Cardiac muscle cell (in vitro differentiated cells and primary cell): ENCODE measurements at regions not wholly inside any gene's neighbourhood (a gene's known extent, or its start where the extent isn't known, plus 50 kb on each side); places are given as distances from the start of the nearest gene placed in this dataset.

ENCODE experiments used
- DNase-seq, 2 donors: peaks; one replicate each; pipeline versions ENCODE4 v3.0.0 to v3.0.0-alpha.2; 2010 to 2017; ENCODE audit warnings: low read depth in 1 of 2, low spot score in 1 of 2
- H3K27ac ChIP-seq: fragments of 200-600 bp; sonication (generic); 2 replicates; pipeline ENCODE4 v1.5.1; 2016
- H3K27me3 ChIP-seq: fragments of 200-600 bp; sonication (generic); 2 replicates; pipeline ENCODE4 v1.6.0; 2016; ENCODE audit warnings: control low read depth
- H3K36me3 ChIP-seq: fragments of 200-600 bp; sonication (generic); 2 replicates; pipeline ENCODE4 v1.5.1; 2016; ENCODE audit warnings: control low read depth
- H3K4me1 ChIP-seq: fragments of 200-600 bp; sonication (generic); 2 replicates; pipeline ENCODE4 v1.8.1; 2017; ENCODE audit warnings: low read depth, mild to moderate bottlenecking, mixed run types
- H3K4me3 ChIP-seq: fragments of 200-600 bp; sonication (generic); 2 replicates; pipeline ENCODE4 v1.5.1; 2016; ENCODE audit warnings: mild to moderate bottlenecking
- H3K9me3 ChIP-seq: fragments of 200-600 bp; sonication (generic); 2 replicates; pipeline ENCODE4 v1.5.1; 2017; ENCODE audit warnings: low read depth, mild to moderate bottlenecking, control low read depth
- TF ChIP-seq, protein P1 (sequence below): IDR thresholded peaks from 2 replicates; pipeline ENCODE4 v1.5.1; 2012; ENCODE audit warnings: low read depth, mild to moderate bottlenecking, low read length

DNA sequence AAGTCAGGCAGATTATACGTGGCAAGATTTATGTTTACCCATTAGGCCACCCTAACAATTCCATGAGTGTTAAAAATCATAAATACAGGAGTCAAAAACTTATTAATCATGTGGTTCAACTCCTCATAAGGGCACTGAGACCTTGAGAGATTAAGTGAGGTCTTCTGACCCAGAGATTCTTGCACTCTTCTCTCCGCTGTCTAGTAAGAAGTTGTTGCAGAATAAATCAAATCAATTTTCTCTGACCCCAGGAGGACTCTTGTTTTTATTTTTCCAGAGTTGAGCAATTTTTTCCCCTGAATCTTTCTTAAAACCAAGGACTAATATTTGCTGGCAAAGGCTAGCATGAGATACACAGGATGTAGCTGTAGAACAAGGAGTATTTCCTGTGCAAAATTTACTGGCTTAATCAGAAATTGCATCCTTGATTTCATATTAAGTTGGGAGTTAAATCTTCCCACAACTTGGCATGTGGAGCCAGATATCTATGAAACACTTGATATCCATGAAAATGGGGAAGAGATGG lies 90.9 kb upstream of the PTHLH start:
- Histone ChIP-seq H3K36me3 (no peaks in the 10 kb centered on the region), H3K27ac (no peak overlapping the region), H3K4me3 (no peak overlapping the region), H3K4me1 (no peaks in the 10 kb centered on the region), H3K9me3 (no peaks in the 10 kb centered on the region), H3K27me3 (no peaks in the 10 kb centered on the region)
- TF ChIP-seq, protein P1, sequence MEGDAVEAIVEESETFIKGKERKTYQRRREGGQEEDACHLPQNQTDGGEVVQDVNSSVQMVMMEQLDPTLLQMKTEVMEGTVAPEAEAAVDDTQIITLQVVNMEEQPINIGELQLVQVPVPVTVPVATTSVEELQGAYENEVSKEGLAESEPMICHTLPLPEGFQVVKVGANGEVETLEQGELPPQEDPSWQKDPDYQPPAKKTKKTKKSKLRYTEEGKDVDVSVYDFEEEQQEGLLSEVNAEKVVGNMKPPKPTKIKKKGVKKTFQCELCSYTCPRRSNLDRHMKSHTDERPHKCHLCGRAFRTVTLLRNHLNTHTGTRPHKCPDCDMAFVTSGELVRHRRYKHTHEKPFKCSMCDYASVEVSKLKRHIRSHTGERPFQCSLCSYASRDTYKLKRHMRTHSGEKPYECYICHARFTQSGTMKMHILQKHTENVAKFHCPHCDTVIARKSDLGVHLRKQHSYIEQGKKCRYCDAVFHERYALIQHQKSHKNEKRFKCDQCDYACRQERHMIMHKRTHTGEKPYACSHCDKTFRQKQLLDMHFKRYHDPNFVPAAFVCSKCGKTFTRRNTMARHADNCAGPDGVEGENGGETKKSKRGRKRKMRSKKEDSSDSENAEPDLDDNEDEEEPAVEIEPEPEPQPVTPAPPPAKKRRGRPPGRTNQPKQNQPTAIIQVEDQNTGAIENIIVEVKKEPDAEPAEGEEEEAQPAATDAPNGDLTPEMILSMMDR: no peak
- DNase-seq: peak in 1 of 2 donors; percentile 50

DNA sequence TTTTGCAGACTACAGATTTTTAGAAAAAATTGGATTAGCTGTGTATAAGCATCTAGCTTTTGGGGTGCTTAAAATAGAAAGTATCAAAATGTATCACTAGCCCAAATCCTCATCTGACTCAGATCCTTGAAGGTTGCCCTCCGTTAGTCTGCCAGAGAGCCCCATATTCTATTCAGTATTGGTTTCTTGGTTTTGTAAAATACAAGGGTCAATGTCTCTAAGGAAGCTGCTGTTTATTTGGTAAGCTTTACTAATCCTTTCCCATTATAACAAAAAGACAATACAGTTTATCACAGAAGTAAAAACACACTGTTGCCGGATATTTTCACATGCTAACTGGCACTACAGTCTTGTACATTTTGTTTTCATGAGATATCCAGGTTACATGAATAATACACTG lies 92.8 kb upstream of the PTHLH start:
- Histone ChIP-seq H3K4me3 (no peak overlapping the region), H3K27ac (no peak overlapping the region), H3K36me3 (no peaks in the 10 kb centered on the region), H3K27me3 (no peaks in the 10 kb centered on the region), H3K9me3 (no peaks in the 10 kb centered on the region), H3K4me1 (no peaks in the 10 kb centered on the region)
- no peak for DNase-seq
- TF ChIP-seq, protein P1: no peak

DNA sequence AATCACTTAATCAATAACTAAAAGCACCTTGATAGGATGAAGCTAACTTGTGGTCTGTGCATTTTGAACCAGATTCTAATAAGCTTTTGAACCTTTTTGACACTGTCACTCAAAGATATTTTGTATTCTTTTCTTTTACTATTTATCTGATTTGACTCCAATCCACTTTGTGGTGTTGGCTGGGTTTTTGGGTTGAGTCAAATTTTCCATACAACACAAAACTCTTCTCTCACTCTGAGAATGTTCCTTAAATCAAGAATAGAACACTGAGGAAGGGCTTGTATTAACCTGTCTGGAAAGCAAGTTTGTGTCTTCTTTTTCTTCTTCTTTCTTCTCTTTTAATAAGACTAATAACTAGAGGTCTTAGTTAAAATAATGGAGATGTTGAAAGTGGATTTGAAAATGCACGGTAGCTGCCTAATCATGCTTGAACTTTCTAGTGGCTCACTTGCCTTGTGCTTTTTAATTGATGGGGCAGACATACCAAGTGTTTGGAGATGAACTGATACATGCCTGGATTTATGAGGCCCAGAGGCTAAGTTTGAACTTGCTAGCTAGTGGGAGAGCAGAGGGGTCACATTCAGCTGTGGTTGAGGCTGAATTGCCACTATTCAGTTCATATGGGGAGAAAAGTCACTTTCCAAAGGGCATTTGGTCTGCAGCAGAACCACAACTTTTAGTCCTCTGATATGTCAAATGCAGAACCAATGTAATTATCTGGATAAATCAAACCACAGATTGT lies 93.5 kb upstream of the PTHLH start:
- Histone ChIP-seq H3K27ac (no peak overlapping the region), H3K27me3 (no peaks in the 10 kb centered on the region), H3K36me3 (no peaks in the 10 kb centered on the region), H3K4me3 (no peak overlapping the region), H3K9me3 (no peaks in the 10 kb centered on the region), H3K4me1 (no peaks in the 10 kb centered on the region)
- DNase-seq: peak in 1 of 2 donors; percentile 54
- TF ChIP-seq, protein P1: no peak

DNA sequence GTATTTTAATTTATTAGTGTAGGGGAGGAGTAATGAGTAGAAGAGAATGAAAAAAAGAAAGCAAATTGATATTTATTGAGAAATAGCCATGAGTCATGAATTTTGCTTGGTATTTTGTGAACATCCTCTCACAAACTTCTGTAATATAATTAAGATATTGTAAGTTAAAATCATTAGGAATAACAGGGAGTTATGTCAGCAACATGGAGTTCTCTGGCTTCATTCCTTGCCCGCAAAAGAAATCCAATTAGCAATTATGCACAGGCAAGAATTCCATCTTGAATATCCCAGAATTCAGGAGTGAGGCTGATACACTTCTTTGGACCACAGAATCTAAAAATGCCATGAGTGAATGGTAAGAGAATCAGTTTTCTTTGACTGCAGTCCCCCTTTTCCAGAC lies 94.3 kb upstream of the PTHLH start:
- H3K27ac ChIP-seq: no peak overlapping the region
- TF ChIP-seq, protein P1: no peak
- H3K9me3 ChIP-seq: no peaks in the 10 kb centered on the region
- no peaks in the 10 kb centered on the region for H3K4me1 ChIP-seq
- no peaks in the 10 kb centered on the region for H3K27me3 ChIP-seq
- no peak overlapping the region for H3K4me3 ChIP-seq
- no peaks in the 10 kb centered on the region for H3K36me3 ChIP-seq
- no peak for DNase-seq

DNA sequence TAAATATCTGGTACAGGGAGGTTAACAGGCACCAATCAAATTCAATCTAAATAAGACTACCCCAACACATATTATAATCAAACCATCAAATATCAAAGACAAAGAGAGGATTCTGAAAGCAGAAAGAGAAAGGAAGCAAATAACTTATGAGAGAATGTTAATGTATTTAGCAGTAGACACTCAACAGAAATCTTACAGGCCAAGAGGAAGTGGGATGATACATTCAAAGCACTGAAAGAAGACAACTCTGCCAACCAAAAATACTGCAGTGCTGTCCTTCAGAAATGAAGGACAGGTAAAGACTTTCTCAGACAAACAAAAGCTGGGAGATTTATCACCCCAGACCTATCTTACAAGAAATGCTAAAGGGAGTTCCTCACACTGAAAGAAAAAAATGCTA lies 95.9 kb upstream of the PTHLH start:
- Histone ChIP-seq H3K36me3 (no peaks in the 10 kb centered on the region), H3K27me3 (no peaks in the 10 kb centered on the region), H3K27ac (no peak overlapping the region), H3K9me3 (no peaks in the 10 kb centered on the region), H3K4me3 (no peak overlapping the region), H3K4me1 (no peaks in the 10 kb centered on the region)
- DNase-seq: no peak
- TF ChIP-seq, protein P1: no peak
